Neural cell (in vitro differentiated cells): ENCODE measurements at regions not wholly inside any gene's neighbourhood (a gene's known extent, or its start where the extent isn't known, plus 50 kb on each side); places are given as distances from the start of the nearest gene placed in this dataset.

ENCODE experiments used
- EP300 ChIP-seq: fragments of 450-650 bp; conservative IDR thresholded peaks from 2 replicates; pipeline ENCODE4 v1.6.1; 2014; ENCODE audit warnings: antibody characterized with exemption, mild to moderate bottlenecking, moderate library complexity; ENCODE audit not compliant: poor library complexity, severe bottlenecking
- EZH2 ChIP-seq: fragments of 200-600, 300-800 bp; shearing (Covaris generic), sonication (generic); IDR thresholded peaks from 2 replicates; pipeline ENCODE4 v1.6.1; 2014; ENCODE audit warnings: antibody characterized with exemption, low read length, borderline replicate concordance, mild to moderate bottlenecking; ENCODE audit not compliant: insufficient read depth, poor library complexity, severe bottlenecking
- MXI1 ChIP-seq: fragments of 450-650 bp; conservative IDR thresholded peaks from 2 replicates; pipeline ENCODE4 v1.6.1; 2014; ENCODE audit warnings: antibody characterized with exemption, mild to moderate bottlenecking; ENCODE audit not compliant: poor library complexity, severe bottlenecking
- POLR2AphosphoS5 ChIP-seq: IDR thresholded peaks from 2 replicates; pipeline ENCODE4 v1.6.1; 2012
- RAD21 ChIP-seq: fragments of 450-650 bp; conservative IDR thresholded peaks from 2 replicates; pipeline ENCODE4 v1.6.1; 2014; ENCODE audit warnings: antibody characterized with exemption, mild to moderate bottlenecking, moderate library complexity
- SMC3 ChIP-seq: fragments of 450-650 bp; conservative IDR thresholded peaks from 2 replicates; pipeline ENCODE4 v1.6.1; 2014; ENCODE audit warnings: antibody characterized with exemption, mild to moderate bottlenecking, moderate library complexity; ENCODE audit not compliant: poor library complexity
- TAF1 ChIP-seq: IDR thresholded peaks from 2 replicates; pipeline ENCODE4 v1.6.1; 2012; ENCODE audit warnings: low read depth
- TF ChIP-seq, protein P1 (sequence below): IDR thresholded peaks from 2 replicates; pipeline ENCODE4 v1.6.1; 2012; ENCODE audit warnings: borderline replicate concordance
- TF ChIP-seq, protein P2 (sequence below): fragments of 450-650 bp; IDR thresholded peaks from 2 replicates; pipeline ENCODE4 v1.5.1; 2014; ENCODE audit warnings: antibody characterized with exemption, mild to moderate bottlenecking, moderate library complexity; ENCODE audit not compliant: poor library complexity, severe bottlenecking

DNA sequence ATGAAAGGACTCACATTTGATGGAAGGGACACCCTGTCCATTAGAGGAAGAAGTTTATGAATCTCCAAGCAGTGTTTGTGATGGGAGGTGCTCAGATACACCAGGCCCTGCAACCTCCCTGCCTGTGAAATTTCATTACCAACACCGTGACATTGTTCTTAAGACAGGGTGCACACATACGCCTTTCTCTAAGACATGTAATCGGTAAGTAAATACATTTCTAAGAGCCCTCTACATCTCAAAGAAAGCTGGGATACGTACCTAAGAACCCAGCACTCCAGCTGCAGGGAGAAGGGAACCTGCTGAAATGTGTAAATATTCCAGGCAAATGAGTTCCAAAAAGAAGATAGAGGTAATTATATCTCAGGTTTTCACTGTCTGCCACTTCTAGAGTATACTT is 125.0 kb upstream of the APC start:
- TF ChIP-seq, protein P1, sequence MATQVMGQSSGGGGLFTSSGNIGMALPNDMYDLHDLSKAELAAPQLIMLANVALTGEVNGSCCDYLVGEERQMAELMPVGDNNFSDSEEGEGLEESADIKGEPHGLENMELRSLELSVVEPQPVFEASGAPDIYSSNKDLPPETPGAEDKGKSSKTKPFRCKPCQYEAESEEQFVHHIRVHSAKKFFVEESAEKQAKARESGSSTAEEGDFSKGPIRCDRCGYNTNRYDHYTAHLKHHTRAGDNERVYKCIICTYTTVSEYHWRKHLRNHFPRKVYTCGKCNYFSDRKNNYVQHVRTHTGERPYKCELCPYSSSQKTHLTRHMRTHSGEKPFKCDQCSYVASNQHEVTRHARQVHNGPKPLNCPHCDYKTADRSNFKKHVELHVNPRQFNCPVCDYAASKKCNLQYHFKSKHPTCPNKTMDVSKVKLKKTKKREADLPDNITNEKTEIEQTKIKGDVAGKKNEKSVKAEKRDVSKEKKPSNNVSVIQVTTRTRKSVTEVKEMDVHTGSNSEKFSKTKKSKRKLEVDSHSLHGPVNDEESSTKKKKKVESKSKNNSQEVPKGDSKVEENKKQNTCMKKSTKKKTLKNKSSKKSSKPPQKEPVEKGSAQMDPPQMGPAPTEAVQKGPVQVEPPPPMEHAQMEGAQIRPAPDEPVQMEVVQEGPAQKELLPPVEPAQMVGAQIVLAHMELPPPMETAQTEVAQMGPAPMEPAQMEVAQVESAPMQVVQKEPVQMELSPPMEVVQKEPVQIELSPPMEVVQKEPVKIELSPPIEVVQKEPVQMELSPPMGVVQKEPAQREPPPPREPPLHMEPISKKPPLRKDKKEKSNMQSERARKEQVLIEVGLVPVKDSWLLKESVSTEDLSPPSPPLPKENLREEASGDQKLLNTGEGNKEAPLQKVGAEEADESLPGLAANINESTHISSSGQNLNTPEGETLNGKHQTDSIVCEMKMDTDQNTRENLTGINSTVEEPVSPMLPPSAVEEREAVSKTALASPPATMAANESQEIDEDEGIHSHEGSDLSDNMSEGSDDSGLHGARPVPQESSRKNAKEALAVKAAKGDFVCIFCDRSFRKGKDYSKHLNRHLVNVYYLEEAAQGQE: no peak
- TF ChIP-seq POLR2AphosphoS5: no peak
- TF ChIP-seq, protein P2, sequence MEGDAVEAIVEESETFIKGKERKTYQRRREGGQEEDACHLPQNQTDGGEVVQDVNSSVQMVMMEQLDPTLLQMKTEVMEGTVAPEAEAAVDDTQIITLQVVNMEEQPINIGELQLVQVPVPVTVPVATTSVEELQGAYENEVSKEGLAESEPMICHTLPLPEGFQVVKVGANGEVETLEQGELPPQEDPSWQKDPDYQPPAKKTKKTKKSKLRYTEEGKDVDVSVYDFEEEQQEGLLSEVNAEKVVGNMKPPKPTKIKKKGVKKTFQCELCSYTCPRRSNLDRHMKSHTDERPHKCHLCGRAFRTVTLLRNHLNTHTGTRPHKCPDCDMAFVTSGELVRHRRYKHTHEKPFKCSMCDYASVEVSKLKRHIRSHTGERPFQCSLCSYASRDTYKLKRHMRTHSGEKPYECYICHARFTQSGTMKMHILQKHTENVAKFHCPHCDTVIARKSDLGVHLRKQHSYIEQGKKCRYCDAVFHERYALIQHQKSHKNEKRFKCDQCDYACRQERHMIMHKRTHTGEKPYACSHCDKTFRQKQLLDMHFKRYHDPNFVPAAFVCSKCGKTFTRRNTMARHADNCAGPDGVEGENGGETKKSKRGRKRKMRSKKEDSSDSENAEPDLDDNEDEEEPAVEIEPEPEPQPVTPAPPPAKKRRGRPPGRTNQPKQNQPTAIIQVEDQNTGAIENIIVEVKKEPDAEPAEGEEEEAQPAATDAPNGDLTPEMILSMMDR: no peak
- no peak for TF ChIP-seq EP300
- no peak for TF ChIP-seq MXI1
- TF ChIP-seq TAF1: no peak
- TF ChIP-seq RAD21: no peak
- TF ChIP-seq EZH2: no peak
- TF ChIP-seq SMC3: no peak
